Upper lobe of left lung (tissue), 4 donors: ENCODE measurements at regions not wholly inside any gene's neighbourhood (a gene's known extent, or its start where the extent isn't known, plus 50 kb on each side); places are given as distances from the start of the nearest gene placed in this dataset.

Experiments used
- EP300 ChIP-seq, 4 donors: sonication (generic); formaldehyde crosslinking; IDR thresholded peaks; one replicate each; pipeline ENCODE4 v1.5.1; 2017; ENCODE audit warnings: antibody characterized with exemption in 4 of 4, control low read depth in 2 of 4
- POLR2A ChIP-seq, 4 donors: fragments of 450-650 bp; IDR thresholded peaks; one replicate each; pipeline ENCODE4 v1.5.1; 2016 to 2017; ENCODE audit warnings: antibody characterized with exemption in 4 of 4, mild to moderate bottlenecking in 2 of 4
- POLR2AphosphoS5 ChIP-seq, 2 donors: sonication (generic); formaldehyde crosslinking; IDR thresholded peaks; one replicate each; pipeline ENCODE4 v1.5.1; 2017; ENCODE audit warnings: antibody characterized with exemption in 2 of 2
- TF ChIP-seq, protein P1 (sequence below), 6 experiments: fragments of 450-650 bp in 4 of 6; fragments of 200-600 bp in 2 of 6; sonication (generic) in 2 of 6; IDR thresholded peaks; one replicate each; pipeline ENCODE4 v1.5.1; 2016 to 2019; ENCODE audit warnings: antibody characterized with exemption in 6 of 6

DNA sequence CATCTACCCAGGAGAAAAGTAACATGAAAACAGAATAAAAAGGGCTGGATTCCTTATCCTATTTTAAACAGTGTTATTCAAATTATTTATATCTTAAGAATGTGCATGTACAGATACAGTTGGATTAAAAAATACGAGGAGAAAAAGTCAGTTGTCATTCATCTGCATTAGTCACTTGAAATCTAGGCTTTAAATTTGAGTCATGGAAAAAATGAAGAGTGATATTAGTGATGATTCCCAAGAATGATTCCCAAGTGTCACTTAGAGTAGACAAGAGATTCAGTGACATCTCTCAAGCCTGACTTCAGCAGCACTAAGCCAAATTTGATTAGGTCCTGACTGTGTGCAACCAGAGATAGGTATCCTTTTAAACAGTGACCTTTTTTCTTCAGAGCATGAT is 394.2 kb downstream of the IRS1 start:
- TF ChIP-seq, protein P1, sequence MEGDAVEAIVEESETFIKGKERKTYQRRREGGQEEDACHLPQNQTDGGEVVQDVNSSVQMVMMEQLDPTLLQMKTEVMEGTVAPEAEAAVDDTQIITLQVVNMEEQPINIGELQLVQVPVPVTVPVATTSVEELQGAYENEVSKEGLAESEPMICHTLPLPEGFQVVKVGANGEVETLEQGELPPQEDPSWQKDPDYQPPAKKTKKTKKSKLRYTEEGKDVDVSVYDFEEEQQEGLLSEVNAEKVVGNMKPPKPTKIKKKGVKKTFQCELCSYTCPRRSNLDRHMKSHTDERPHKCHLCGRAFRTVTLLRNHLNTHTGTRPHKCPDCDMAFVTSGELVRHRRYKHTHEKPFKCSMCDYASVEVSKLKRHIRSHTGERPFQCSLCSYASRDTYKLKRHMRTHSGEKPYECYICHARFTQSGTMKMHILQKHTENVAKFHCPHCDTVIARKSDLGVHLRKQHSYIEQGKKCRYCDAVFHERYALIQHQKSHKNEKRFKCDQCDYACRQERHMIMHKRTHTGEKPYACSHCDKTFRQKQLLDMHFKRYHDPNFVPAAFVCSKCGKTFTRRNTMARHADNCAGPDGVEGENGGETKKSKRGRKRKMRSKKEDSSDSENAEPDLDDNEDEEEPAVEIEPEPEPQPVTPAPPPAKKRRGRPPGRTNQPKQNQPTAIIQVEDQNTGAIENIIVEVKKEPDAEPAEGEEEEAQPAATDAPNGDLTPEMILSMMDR (IDR thresholded peaks at IDR 0.05): no peak
- TF ChIP-seq POLR2A (IDR thresholded peaks at IDR 0.05) (no peak), EP300 (IDR thresholded peaks at IDR 0.05) (no peak), POLR2AphosphoS5 (IDR thresholded peaks at IDR 0.05) (no peak)
